SU-DHL-6 (cell line): ENCODE measurements at regions not wholly inside any gene's neighbourhood (a gene's known extent, or its start where the extent isn't known, plus 50 kb on each side); places are given as distances from the start of the nearest gene placed in this dataset.
"Not testable (repeated sequence)": the region's sequence is repeated elsewhere in the genome, so short reads cannot be mapped to it uniquely, and the experiment has no call there.

Source experiments
- H2AFZ ChIP-seq: fragments of 200-600 bp; sonication (generic); 2 replicates; pipeline ENCODE4 v1.6.1; 2014; ENCODE audit warnings: low read depth, mild to moderate bottlenecking, moderate library complexity, mixed read lengths, antibody characterized with exemption, low read length; ENCODE audit not compliant: severe bottlenecking
- H3F3A ChIP-seq: fragments of 200-600 bp; shearing (Covaris generic); 2 replicates; pipeline ENCODE4 v1.6.0; 2016; ENCODE audit warnings: antibody characterized with exemption, mild to moderate bottlenecking; ENCODE audit not compliant: insufficient read depth
- H3K27ac ChIP-seq: fragments of 200-600 bp; sonication (generic); 2 replicates; pipeline ENCODE4 v1.5.1; 2016; ENCODE audit warnings: low read depth, mild to moderate bottlenecking, low read length, moderate library complexity, mixed read lengths
- H3K27me3 ChIP-seq: fragments of 200-600 bp; sonication (generic), shearing (Covaris generic); 2 replicates; pipeline ENCODE4 v1.6.0; 2014; ENCODE audit warnings: mild to moderate bottlenecking, low read length
- H3K36me3 ChIP-seq: fragments of 200-600 bp; sonication (generic); 2 replicates; pipeline ENCODE4 v1.6.1; 2014; ENCODE audit warnings: mild to moderate bottlenecking, low read length, mixed read lengths
- H3K4me2 ChIP-seq: fragments of 300-600, 200-600 bp; shearing (Covaris generic), sonication (generic); 2 replicates; pipeline ENCODE4 v1.6.0; 2014; ENCODE audit warnings: low read length, low read depth, mild to moderate bottlenecking; ENCODE audit not compliant: poor library complexity, severe bottlenecking
- H3K4me3 ChIP-seq: fragments of 200-600 bp; sonication (generic); 2 replicates; pipeline ENCODE4 v1.5.1; 2014; ENCODE audit warnings: antibody characterized with exemption, low read length, mild to moderate bottlenecking, mixed read lengths; ENCODE audit not compliant: insufficient read depth, poor library complexity, severe bottlenecking
- H3K79me2 ChIP-seq: fragments of 200-600 bp; sonication (generic); 2 replicates; pipeline ENCODE4 v1.6.1; 2014; ENCODE audit warnings: mild to moderate bottlenecking, low read length, moderate library complexity; ENCODE audit not compliant: insufficient read depth
- H3K9ac ChIP-seq: fragments of 200-600 bp; sonication (generic); 2 replicates; pipeline ENCODE4 v1.7.0; 2014; ENCODE audit warnings: mild to moderate bottlenecking, low read length
- H3K9me2 ChIP-seq: fragments of 200-600 bp; sonication (generic); replicated peaks from 2 replicates; pipeline ENCODE4 v1.6.1; 2014; ENCODE audit warnings: low read length; ENCODE audit not compliant: insufficient read depth
- H3K9me3 ChIP-seq: fragments of 200-600 bp; sonication (generic); 2 replicates; pipeline ENCODE4 v1.6.1; 2014; ENCODE audit warnings: low read length, mixed read lengths; ENCODE audit not compliant: insufficient read depth
- H4K20me1 ChIP-seq: fragments of 200-600 bp; sonication (generic); 2 replicates; pipeline ENCODE4 v1.6.1; 2014; ENCODE audit warnings: low read depth, mild to moderate bottlenecking, antibody characterized with exemption, low read length, moderate library complexity, mixed read lengths
- CTCF ChIP-seq: fragments of 200-600 bp; sonication (generic); IDR thresholded peaks from one replicate; pipeline ENCODE4 v1.5.1; 2017; ENCODE audit warnings: antibody characterized with exemption, mild to moderate bottlenecking, low read length, moderate library complexity; ENCODE audit not compliant: insufficient read depth, poor library complexity, severe bottlenecking
- EZH2phosphoT487 ChIP-seq: fragments of 200-600 bp; sonication (generic), shearing (Covaris generic); conservative IDR thresholded peaks from 2 replicates; pipeline ENCODE4 v1.6.1; 2018; ENCODE audit warnings: mild to moderate bottlenecking, antibody characterized with exemption, low read length, moderate library complexity, mixed read lengths

- H3F3A ChIP-seq, result no peaks in the 10 kb centered on the region
- H2AFZ ChIP-seq, result no peak overlapping the region
- no peak overlapping the region for H3K4me2 ChIP-seq
- H4K20me1 ChIP-seq, result no peaks in the 10 kb centered on the region
- no peaks in the 10 kb centered on the region for H3K36me3 ChIP-seq
- no peaks in the 10 kb centered on the region for H3K27me3 ChIP-seq
- no peaks in the 10 kb centered on the region for H3K79me2 ChIP-seq
- no peak for TF ChIP-seq EZH2phosphoT487
- TF ChIP-seq CTCF, result peak; percentile 26
- no peak overlapping the region for H3K9ac ChIP-seq
- H3K4me3 ChIP-seq, result no peak overlapping the region
- H3K9me3 ChIP-seq, result no peaks in the 10 kb centered on the region
- H3K27ac ChIP-seq, result no peak overlapping the region
- H3K9me2 ChIP-seq, result no peaks in the 10 kb centered on the region
Observed at GRCh38 chrX:66110112-66110511, 53.9 kb upstream of the HEPH start.

DNA sequence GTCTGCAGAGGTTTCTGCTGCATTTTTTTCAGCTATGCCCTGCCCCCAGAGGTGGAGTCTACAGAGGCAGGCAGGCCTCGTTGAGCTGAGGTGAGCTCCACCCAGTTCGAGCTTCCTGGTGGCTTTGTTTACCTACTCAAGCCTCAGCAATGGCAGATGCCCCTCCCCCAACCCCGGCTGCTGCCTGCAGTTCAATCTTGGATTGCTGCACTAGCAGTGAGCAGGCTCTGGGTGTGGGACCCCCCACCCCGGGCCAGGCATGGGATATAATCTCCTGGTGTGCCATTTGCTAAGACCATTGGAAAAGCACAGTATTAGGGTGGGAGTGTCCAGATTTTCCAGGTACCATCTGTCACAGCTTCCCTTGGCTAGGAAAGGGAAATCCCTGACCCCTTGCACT, 56.2 kb upstream of the HEPH start:
- not testable (repeated sequence) for H3K79me2 ChIP-seq, H3K4me3 ChIP-seq, H3K36me3 ChIP-seq, H3F3A ChIP-seq, H3K4me2 ChIP-seq, H3K9me3 ChIP-seq, H2AFZ ChIP-seq, H3K27ac ChIP-seq, H4K20me1 ChIP-seq, H3K27me3 ChIP-seq, H3K9ac ChIP-seq, H3K9me2 ChIP-seq

DNA sequence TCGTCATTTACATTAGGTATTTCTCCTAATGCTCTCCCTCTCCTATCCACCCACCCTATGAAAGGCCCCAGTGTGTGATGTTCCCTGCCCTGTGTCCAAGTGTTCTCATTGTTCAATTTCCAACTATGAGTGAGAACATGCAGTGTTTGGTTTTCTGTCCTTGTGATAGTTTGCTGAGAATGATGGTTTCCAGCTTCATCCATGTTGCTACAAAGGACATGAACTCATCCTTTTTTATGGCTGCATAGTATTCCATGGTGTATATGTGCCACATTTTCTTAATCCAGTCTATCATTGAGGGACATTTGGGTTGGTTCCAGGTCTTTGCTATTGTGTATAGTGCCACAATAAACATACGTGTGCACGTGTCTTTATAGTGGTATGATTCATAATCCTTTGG, 61.6 kb upstream of the HEPH start:
- not testable (repeated sequence) for H2AFZ ChIP-seq

GRCh38 chrX:66098162-66098561, 58.3 kb upstream of the VSIG4 start:
- H3K27me3 ChIP-seq, result no peaks in the 10 kb centered on the region
- H3F3A ChIP-seq, result no peaks in the 10 kb centered on the region
- TF ChIP-seq CTCF (no peak), EZH2phosphoT487 (no peak)
- no peaks in the 10 kb centered on the region for H3K9me3 ChIP-seq
- H2AFZ ChIP-seq, result no peak overlapping the region
- H3K36me3 ChIP-seq, result no peaks in the 10 kb centered on the region
- no peak overlapping the region for H3K4me3 ChIP-seq
- H3K27ac ChIP-seq, result no peak overlapping the region
- H3K79me2 ChIP-seq, result no peaks in the 10 kb centered on the region
- no peaks in the 10 kb centered on the region for H3K9me2 ChIP-seq
- no peak overlapping the region for H3K4me2 ChIP-seq
- no peak overlapping the region for H3K9ac ChIP-seq
- H4K20me1 ChIP-seq, result no peaks in the 10 kb centered on the region

More for the DNA sequence above, 61.6 kb upstream of the HEPH start:
- H3K9ac ChIP-seq, H3F3A ChIP-seq, H3K9me3 ChIP-seq, H3K9me2 ChIP-seq, H3K79me2 ChIP-seq, H3K4me3 ChIP-seq, H3K27me3 ChIP-seq, H3K4me2 ChIP-seq, H3K27ac ChIP-seq, H4K20me1 ChIP-seq, H3K36me3 ChIP-seq: not testable (repeated sequence)

DNA sequence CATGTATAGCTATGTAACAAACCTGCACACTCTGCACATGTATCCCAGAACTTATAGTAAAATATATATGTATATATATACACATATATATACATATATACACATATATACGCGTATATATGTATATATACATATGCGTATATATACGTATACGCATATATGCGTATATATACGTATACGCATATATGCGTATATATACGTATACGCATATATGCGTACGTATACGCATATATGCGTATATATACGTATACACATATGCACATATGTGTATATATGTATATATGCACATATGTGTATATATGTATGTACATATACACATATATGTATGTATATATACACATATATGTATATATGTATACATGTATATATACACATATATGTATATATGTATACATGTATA, 57.1 kb upstream of the VSIG4 start:
- H3K9ac ChIP-seq, H4K20me1 ChIP-seq, H3K79me2 ChIP-seq, H3K27ac ChIP-seq, H3K4me3 ChIP-seq, H3K36me3 ChIP-seq, H3K9me2 ChIP-seq, H3K27me3 ChIP-seq, H3F3A ChIP-seq, H3K9me3 ChIP-seq, H2AFZ ChIP-seq, H3K4me2 ChIP-seq: not testable (repeated sequence)

- H3K27me3 ChIP-seq, H3F3A ChIP-seq, H4K20me1 ChIP-seq, H3K36me3 ChIP-seq, H3K9me2 ChIP-seq, H3K4me2 ChIP-seq, H3K4me3 ChIP-seq, H3K9me3 ChIP-seq, H3K79me2 ChIP-seq, H3K9ac ChIP-seq, H3K27ac ChIP-seq, H2AFZ ChIP-seq: not testable (repeated sequence)
Observed at GRCh38 chrX:66090004-66090403, 50.1 kb upstream of the VSIG4 start.
